HEK293 (cell line): ENCODE measurements at regions not wholly inside any gene's neighbourhood (a gene's known extent, or its start where the extent isn't known, plus 50 kb on each side); places are given as distances from the start of the nearest gene placed in this dataset.

Experiments
- TCF7L2 ChIP-seq: IDR thresholded peaks from 2 replicates; pipeline ENCODE4 v1.6.1; 2011; ENCODE audit warnings: low read depth, mild to moderate bottlenecking, inconsistent platforms, low read length, moderate library complexity, borderline replicate concordance
- ZBTB7A ChIP-seq: fragments of 450-650 bp; formaldehyde crosslinking; IDR thresholded peaks from 2 replicates; pipeline ENCODE4 v1.5.1; 2016; ENCODE audit warnings: low read depth, missing biosample characterization, missing genetic modification characterization
- ZFP69B ChIP-seq: fragments of 450-650 bp; formaldehyde crosslinking; IDR thresholded peaks from 2 replicates; pipeline ENCODE4 v1.5.1; 2016; ENCODE audit warnings: missing biosample characterization, missing genetic modification characterization
- ZNF202 ChIP-seq: fragments of 450-650 bp; formaldehyde crosslinking; IDR thresholded peaks from 2 replicates; pipeline ENCODE4 v1.5.1; 2016; ENCODE audit warnings: missing biosample characterization, missing genetic modification characterization, borderline replicate concordance
- ZNF501 ChIP-seq: fragments of 450-650 bp; formaldehyde crosslinking; IDR thresholded peaks from 2 replicates; pipeline ENCODE4 v1.5.1; 2016; ENCODE audit warnings: missing biosample characterization, missing genetic modification characterization
- ZNF785 ChIP-seq: fragments of 450-650 bp; formaldehyde crosslinking; IDR thresholded peaks from 2 replicates; pipeline ENCODE4 v1.5.1; 2016; ENCODE audit warnings: missing biosample characterization, missing genetic modification characterization
- TF ChIP-seq, protein P1 (sequence below): fragments of 450-650 bp; formaldehyde crosslinking; IDR thresholded peaks from 2 replicates; pipeline ENCODE4 v1.5.1; 2016; ENCODE audit warnings: missing biosample characterization, missing genetic modification characterization

DNA sequence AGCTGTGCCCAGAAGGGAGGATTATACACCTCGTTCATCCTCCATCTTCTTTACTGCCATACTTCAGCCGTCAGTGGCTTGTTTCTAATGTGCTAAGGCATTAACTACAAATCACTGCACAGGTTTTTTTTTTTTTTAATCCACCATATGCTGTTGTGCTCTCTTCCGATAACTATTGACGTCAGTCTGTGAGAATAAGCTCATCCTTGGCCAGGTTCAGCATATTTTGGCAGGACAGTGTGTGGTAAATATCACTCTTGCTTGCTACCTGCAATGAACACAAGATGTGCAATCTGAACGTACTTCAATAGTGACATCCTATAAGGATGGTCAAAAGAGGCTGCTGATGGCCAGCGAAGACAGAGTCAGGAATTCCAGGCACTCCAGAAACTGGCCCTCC lies 2030.7 kb upstream of the PCDH20 start:
- TF ChIP-seq TCF7L2 = no peak
- TF ChIP-seq ZFP69B (tag by site-specific recombination) = no peak
- TF ChIP-seq ZBTB7A = no peak
- TF ChIP-seq ZNF202 (tag by site-specific recombination) = no peak
- no peak for TF ChIP-seq ZNF501 (tag by site-specific recombination)
- TF ChIP-seq, protein P1, sequence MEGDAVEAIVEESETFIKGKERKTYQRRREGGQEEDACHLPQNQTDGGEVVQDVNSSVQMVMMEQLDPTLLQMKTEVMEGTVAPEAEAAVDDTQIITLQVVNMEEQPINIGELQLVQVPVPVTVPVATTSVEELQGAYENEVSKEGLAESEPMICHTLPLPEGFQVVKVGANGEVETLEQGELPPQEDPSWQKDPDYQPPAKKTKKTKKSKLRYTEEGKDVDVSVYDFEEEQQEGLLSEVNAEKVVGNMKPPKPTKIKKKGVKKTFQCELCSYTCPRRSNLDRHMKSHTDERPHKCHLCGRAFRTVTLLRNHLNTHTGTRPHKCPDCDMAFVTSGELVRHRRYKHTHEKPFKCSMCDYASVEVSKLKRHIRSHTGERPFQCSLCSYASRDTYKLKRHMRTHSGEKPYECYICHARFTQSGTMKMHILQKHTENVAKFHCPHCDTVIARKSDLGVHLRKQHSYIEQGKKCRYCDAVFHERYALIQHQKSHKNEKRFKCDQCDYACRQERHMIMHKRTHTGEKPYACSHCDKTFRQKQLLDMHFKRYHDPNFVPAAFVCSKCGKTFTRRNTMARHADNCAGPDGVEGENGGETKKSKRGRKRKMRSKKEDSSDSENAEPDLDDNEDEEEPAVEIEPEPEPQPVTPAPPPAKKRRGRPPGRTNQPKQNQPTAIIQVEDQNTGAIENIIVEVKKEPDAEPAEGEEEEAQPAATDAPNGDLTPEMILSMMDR (tag by site-specific recombination) = no peak
- TF ChIP-seq ZNF785 (tag by site-specific recombination) = no peak
